H1 (cell line): ENCODE measurements at regions not wholly inside any gene's neighbourhood (a gene's known extent, or its start where the extent isn't known, plus 50 kb on each side); places are given as distances from the start of the nearest gene placed in this dataset.

Experiments used
- CTCF ChIA-PET: fragments of 300-600 bp; sonication (Branson Sonifier 250); formaldehyde crosslinking; loops from one replicate; lab custom pipeline; 2021; ENCODE audit not compliant: partially characterized antibody; lab: Charles Lee
- POLR2A ChIA-PET: fragments of 300-600 bp; sonication (Branson Sonifier 250); formaldehyde crosslinking; loops from one replicate; lab custom pipeline; 2021; ENCODE audit warnings: inconsistent platforms; ENCODE audit not compliant: partially characterized antibody; lab: Charles Lee
- DNase-seq, 2 experiments: peaks; one replicate each; pipeline versions ENCODE4 v3.0.0 to v3.0.0-alpha.2; 2010 to 2022; ENCODE audit warnings: low spot score in 2 of 2, low read depth in 1 of 2, mixed read lengths in 1 of 2
- FAIRE-seq: peaks from 2 replicates; lab custom pipeline; 2011; peaks lifted over from hg19 to GRCh38; lab: Jason Lieb, UNC
- H2AFZ ChIP-seq: 2 replicates; pipeline ENCODE4 v1.8.1; 2012; ENCODE audit warnings: low read length, inconsistent platforms
- H2AK5ac ChIP-seq: 2 replicates; pipeline ENCODE4 v1.6.1; 2013; ENCODE audit warnings: low read depth, low read length
- H2BK120ac ChIP-seq: replicated peaks from 2 replicates; pipeline ENCODE3; 2013; ENCODE audit warnings: low read depth, low read length, inconsistent platforms
- H2BK12ac ChIP-seq: 2 replicates; pipeline ENCODE4 v1.6.1; 2013; ENCODE audit warnings: low read depth, low read length
- H2BK15ac ChIP-seq: 2 replicates; pipeline ENCODE4 v1.6.1; 2013; ENCODE audit warnings: low read length
- H2BK20ac ChIP-seq: 2 replicates; pipeline ENCODE4 v1.6.1; 2013; ENCODE audit warnings: low read length
- H2BK5ac ChIP-seq: 2 replicates; pipeline ENCODE4 v1.6.1; 2013; ENCODE audit warnings: low read depth, low read length
- H3K14ac ChIP-seq: 2 replicates; pipeline ENCODE4 v1.6.1; 2013; ENCODE audit warnings: inconsistent platforms; ENCODE audit not compliant: insufficient read length
- H3K18ac ChIP-seq: 2 replicates; pipeline ENCODE4 v1.6.1; 2013; ENCODE audit warnings: low read length; ENCODE audit errors: extremely low read depth
- H3K23ac ChIP-seq: 2 replicates; pipeline ENCODE4 v1.6.1; 2013; ENCODE audit warnings: inconsistent platforms; ENCODE audit not compliant: insufficient read length
- H3K23me2 ChIP-seq: 2 replicates; pipeline ENCODE4 v1.6.1; 2013; ENCODE audit warnings: low read depth, low read length
- H3K27ac ChIP-seq: 2 replicates; pipeline ENCODE4 v1.6.1; 2011; ENCODE audit warnings: low read depth, low read length, inconsistent platforms
- H3K27me3 ChIP-seq, 4 experiments: replicated peaks in 1 of 4; 1 replicate in 1 of 4; 2 replicates in 3 of 4; pipeline versions ENCODE4 v1.6.1 to v1.8.1; 2011 to 2013; ENCODE audit warnings: low read length in 3 of 4, mild to moderate bottlenecking in 3 of 4, inconsistent platforms in 2 of 4, mixed read lengths in 2 of 4, moderate library complexity in 1 of 4; ENCODE audit not compliant: control insufficient read depth in 3 of 4, insufficient read depth in 3 of 4; ENCODE audit errors: extremely low read depth in 1 of 4
- H3K36me3 ChIP-seq, 4 experiments: 2 replicates each; pipeline versions ENCODE4 v1.6.1 to v1.8.1; 2011 to 2013; ENCODE audit warnings: mild to moderate bottlenecking in 4 of 4, low read length in 3 of 4, moderate library complexity in 2 of 4, control low read depth in 1 of 4, inconsistent platforms in 1 of 4; ENCODE audit not compliant: insufficient read depth in 4 of 4, control insufficient read depth in 2 of 4
- H3K4ac ChIP-seq: replicated peaks from 2 replicates; pipeline ENCODE3; 2013; ENCODE audit warnings: low read length, low read depth, mixed read lengths, inconsistent platforms; ENCODE audit not compliant: insufficient read length
- H3K4me1 ChIP-seq, 4 experiments: replicated peaks in 1 of 4; 1 replicate in 1 of 4; 2 replicates in 3 of 4; pipeline versions ENCODE4 v1.6.1 to v1.8.1; 2011 to 2013; ENCODE audit warnings: low read length in 3 of 4, inconsistent platforms in 2 of 4, mixed read lengths in 1 of 4; ENCODE audit not compliant: insufficient read depth in 4 of 4, control insufficient read depth in 3 of 4
- H3K4me2 ChIP-seq, 2 experiments: 2 replicates each; pipeline versions ENCODE4 v1.6.1 to v1.8.1; 2011 to 2013; ENCODE audit warnings: low read depth in 2 of 2, low read length in 2 of 2, control low read depth in 1 of 2, inconsistent platforms in 1 of 2, mild to moderate bottlenecking in 1 of 2; ENCODE audit not compliant: insufficient read depth in 1 of 2
- H3K4me3 ChIP-seq, 4 experiments: fragments of 200-600, 300-600 bp in 1 of 4; sonication (generic), shearing (Covaris generic), sonication (Bioruptor Twin) in 1 of 4; 2 replicates each; pipeline versions ENCODE4 v1.5.1 to v1.8.1; 2011 to 2016; ENCODE audit warnings: low read length in 4 of 4, low read depth in 3 of 4, control low read depth in 2 of 4, inconsistent platforms in 2 of 4, mild to moderate bottlenecking in 2 of 4, mixed read lengths in 1 of 4, moderate library complexity in 1 of 4; ENCODE audit not compliant: insufficient read depth in 2 of 4; ENCODE audit errors: extremely low read depth in 1 of 4
- H3K56ac ChIP-seq: replicated peaks from 2 replicates; pipeline ENCODE3; 2013; ENCODE audit warnings: low read depth, mild to moderate bottlenecking, mixed read lengths, low read length, inconsistent platforms; ENCODE audit not compliant: insufficient read length
- H3K79me1 ChIP-seq: 2 replicates; pipeline ENCODE4 v1.6.1; 2013; ENCODE audit warnings: low read depth, low read length, control low read depth
- H3K79me2 ChIP-seq, 2 experiments: 2 replicates each; pipeline versions ENCODE4 v1.6.1 to v1.8.1; 2012 to 2013; ENCODE audit warnings: low read length in 2 of 2, mild to moderate bottlenecking in 2 of 2, inconsistent platforms in 1 of 2; ENCODE audit not compliant: insufficient read depth in 2 of 2, control insufficient read depth in 1 of 2
- H3K9ac ChIP-seq, 4 experiments: replicated peaks in 1 of 4; 1 replicate in 1 of 4; 2 replicates in 3 of 4; pipeline versions ENCODE4 v1.6.1 to v1.8.1; 2011 to 2013; ENCODE audit warnings: low read depth in 3 of 4, low read length in 3 of 4, control low read depth in 2 of 4, mild to moderate bottlenecking in 2 of 4, moderate library complexity in 2 of 4, inconsistent platforms in 1 of 4; ENCODE audit errors: extremely low read depth in 1 of 4
- H3K9me3 ChIP-seq, 2 experiments: 2 replicates each; pipeline versions ENCODE4 v1.6.1 to v1.8.1; 2012 to 2013; ENCODE audit warnings: mild to moderate bottlenecking in 2 of 2, moderate library complexity in 2 of 2, control low read depth in 1 of 2, inconsistent platforms in 1 of 2, low read depth in 1 of 2, low read length in 1 of 2, mixed read lengths in 1 of 2; ENCODE audit not compliant: insufficient read depth in 2 of 2
- H4K20me1 ChIP-seq, 2 experiments: replicated peaks in 1 of 2; 2 replicates each; pipeline versions ENCODE3 to v1.8.1; 2011 to 2013; ENCODE audit warnings: inconsistent platforms in 2 of 2, low read length in 2 of 2, mild to moderate bottlenecking in 1 of 2; ENCODE audit not compliant: insufficient read depth in 2 of 2, control insufficient read depth in 1 of 2
- H4K5ac ChIP-seq: 2 replicates; pipeline ENCODE4 v1.6.1; 2013; ENCODE audit warnings: low read length, low read depth, mixed read lengths, inconsistent platforms; ENCODE audit not compliant: insufficient read length
- H4K8ac ChIP-seq: 2 replicates; pipeline ENCODE4 v1.8.0; 2013; ENCODE audit warnings: mild to moderate bottlenecking, moderate library complexity, low read length, inconsistent platforms; ENCODE audit not compliant: insufficient read depth; ENCODE audit errors: extremely low read depth
- H4K91ac ChIP-seq: replicated peaks from 2 replicates; pipeline ENCODE3; 2013; ENCODE audit warnings: low read length, mixed read lengths, inconsistent platforms; ENCODE audit not compliant: insufficient read length
- E2F6 ChIP-seq: IDR thresholded peaks from 2 replicates; pipeline ENCODE4 v1.6.1; 2012; ENCODE audit warnings: inconsistent platforms
- TEAD4 ChIP-seq: IDR thresholded peaks from 2 replicates; pipeline ENCODE4 v1.6.1; 2012; ENCODE audit warnings: low read depth, low read length, inconsistent platforms, mixed read lengths
- YY1 ChIP-seq: IDR thresholded peaks from 2 replicates; pipeline ENCODE4 v1.6.1; 2011; ENCODE audit warnings: low read depth, mild to moderate bottlenecking, low read length
- WGBS, 2 experiments: shearing (Covaris generic) in 1 of 2; methylation state at CpG; one replicate each; pipeline versions ENCODE4 v1.1.6 to v1.1.7; 2013 to 2015; ENCODE audit warnings: low lambda C conversion rate in 2 of 2, mixed read lengths in 2 of 2, inconsistent platforms in 1 of 2, low coverage in 1 of 2, missing lambda C conversion rate in 1 of 2; ENCODE audit not compliant: insufficient replicate concordance in 2 of 2, insufficient coverage in 1 of 2, insufficient read length in 1 of 2; ENCODE audit errors: extremely low coverage in 1 of 2, missing lambda C conversion rate in 1 of 2; 5-methylcytosine and 5-hydroxymethylcytosine counted together

- no peak overlapping the region for H3K4me3 ChIP-seq
- H2AK5ac ChIP-seq: no peak overlapping the region
- H3K27ac ChIP-seq: no peak overlapping the region
- H4K8ac ChIP-seq: no peak overlapping the region
- no peak overlapping the region for H3K4ac ChIP-seq
- no peak overlapping the region for H3K4me2 ChIP-seq
- no peak overlapping the region for H2BK20ac ChIP-seq
- H2AFZ ChIP-seq: peak overlapping the region; percentile 71
- DNase-seq: no peak
- POLR2A ChIA-PET: no interaction called here
- CTCF ChIA-PET: interaction anchor here (0.7 to 1.0 kb wide), 4 partner anchors 43 to 320 kb away, joined by 3 to 4 read pairs (median 4); no protein-coding TSS in a partner anchor
- H4K91ac ChIP-seq: no peak overlapping the region
- H2BK12ac ChIP-seq: no peak overlapping the region
- no peaks in the 10 kb centered on the region for H3K79me1 ChIP-seq
- no peak for TF ChIP-seq E2F6
- peak; percentile 26; the same call in 1 of the 2 replicates for TF ChIP-seq TEAD4
- 0 out of 2 replicates have a peak, but pooled peaks have one; percentile 13 for TF ChIP-seq YY1
- H3K18ac ChIP-seq: no peak overlapping the region
- no peak overlapping the region for H3K14ac ChIP-seq
- H3K56ac ChIP-seq: no peak overlapping the region
- H4K5ac ChIP-seq: no peak overlapping the region
- H3K36me3 ChIP-seq: no peaks in the 10 kb centered on the region
- H3K79me2 ChIP-seq: no peaks in the 10 kb centered on the region
- H2BK15ac ChIP-seq: no peak overlapping the region
- WGBS, 2 experiments: 78% methylated on average over 9 of the region's 9 CpGs; no CpG with 5 or more reads in 1 of the 2 experiments
- no peak for FAIRE-seq
- no peaks in the 10 kb centered on the region for H4K20me1 ChIP-seq
- peaks cover 0 to 11% (median 3%) of the 10 kb centered on the region in 4 experiments; a peak in 5 of 7 replicates for H3K4me1 ChIP-seq
- H3K9ac ChIP-seq: no peak overlapping the region
- no peaks in the 10 kb centered on the region for H3K9me3 ChIP-seq
- peaks cover 2% of the 10 kb centered on the region for H3K23me2 ChIP-seq
- H3K27me3 ChIP-seq: no peaks in the 10 kb centered on the region
- no peak overlapping the region for H3K23ac ChIP-seq
- H2BK120ac ChIP-seq: no peak overlapping the region
- H2BK5ac ChIP-seq: no peak overlapping the region
Measured at GRCh38 chr1:213371847-213372619, 321.0 kb downstream of the RPS6KC1 start.
